GM20000 (cell line): ENCODE measurements at regions not wholly inside any gene's neighbourhood (a gene's known extent, or its start where the extent isn't known, plus 50 kb on each side); places are given as distances from the start of the nearest gene placed in this dataset.

Experiments used
- DNase-seq: peaks from one replicate; pipeline ENCODE4 v3.0.0; 2012; ENCODE audit warnings: low spot score
- CTCF ChIP-seq: IDR thresholded peaks from 2 replicates; pipeline ENCODE4 v1.5.1; 2012; ENCODE audit warnings: mild to moderate bottlenecking, control low read depth; ENCODE audit errors: extremely low read depth, missing control alignments

DNA sequence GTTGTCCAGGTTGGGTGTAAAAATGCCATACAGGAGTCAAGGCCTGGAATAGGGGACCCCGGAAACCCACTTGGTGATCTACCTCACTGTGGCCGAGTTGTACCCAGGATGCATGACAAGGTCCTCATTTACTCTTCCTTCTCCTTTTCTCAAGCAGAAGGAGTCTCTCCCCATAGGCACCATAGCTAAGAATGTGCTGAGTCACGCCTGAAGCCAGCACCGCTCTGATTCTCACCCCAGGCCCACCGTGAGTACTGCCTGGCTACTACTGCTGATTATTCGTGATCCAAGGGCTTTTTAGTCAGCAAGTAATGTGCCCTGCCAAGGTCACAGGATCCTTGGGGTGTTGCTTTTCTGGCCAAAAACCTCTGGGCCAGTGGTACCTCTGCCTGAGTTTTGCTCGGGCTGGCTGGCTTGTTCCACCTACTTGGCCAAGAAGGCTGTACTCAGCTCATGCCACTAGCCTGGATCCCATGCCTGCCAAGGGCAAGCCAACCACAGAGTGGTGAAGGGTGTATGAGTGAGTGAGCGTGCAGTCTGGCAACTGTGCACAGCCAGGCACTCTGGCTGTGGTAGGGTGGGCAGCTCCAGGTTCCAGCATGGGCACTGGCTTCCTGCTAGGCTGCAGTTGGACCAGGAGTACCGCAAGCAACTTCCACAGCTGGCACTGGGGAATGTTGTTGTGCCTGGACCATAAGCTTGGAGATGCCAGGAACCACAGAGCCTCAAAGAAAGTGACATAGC is 650.1 kb upstream of the VRK2 start:
- TF ChIP-seq CTCF, result no peak
- DNase-seq, result no peak

GRCh38 chr2:57397550-57398360 is 648.9 kb upstream of the VRK2 start:
- DNase-seq, result no peak

GRCh38 chr2:57399057-57399456 is 647.5 kb upstream of the VRK2 start:
- no peak for DNase-seq
- no peak for TF ChIP-seq CTCF

More at GRCh38 chr2:57397550-57398360, 648.9 kb upstream of the VRK2 start:
- TF ChIP-seq CTCF, result no peak

- no peak for DNase-seq
- TF ChIP-seq CTCF, result no peak
Measured at GRCh38 chr2:57402096-57402495, 644.5 kb upstream of the VRK2 start.

DNA sequence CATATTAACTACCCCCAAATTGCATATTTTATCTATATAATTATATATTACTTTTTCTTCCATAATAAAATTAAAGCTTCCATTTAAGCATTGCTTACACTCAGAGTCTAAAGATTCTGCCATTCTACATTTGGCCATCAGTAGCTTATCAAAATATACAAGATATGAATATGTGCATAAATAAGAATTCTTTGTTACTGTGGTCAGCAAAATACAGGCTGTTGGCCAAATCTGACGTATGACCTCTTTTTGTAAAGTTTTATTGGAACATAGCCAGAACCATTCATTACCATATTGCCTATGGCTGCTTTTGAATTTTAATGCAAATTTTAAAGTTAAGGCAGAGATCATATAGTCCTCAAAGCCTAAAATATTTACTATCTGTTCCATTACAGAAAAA is 643.9 kb upstream of the VRK2 start:
- TF ChIP-seq CTCF, result no peak
- DNase-seq, result no peak

GRCh38 chr2:57407772-57408201 is 638.8 kb upstream of the VRK2 start:
- DNase-seq, result no peak

More at GRCh38 chr2:57407772-57408201, 638.8 kb upstream of the VRK2 start:
- TF ChIP-seq CTCF, result no peak
